CD4-positive, alpha-beta T cell (primary cell): ENCODE measurements at regions not wholly inside any gene's neighbourhood (a gene's known extent, or its start where the extent isn't known, plus 50 kb on each side); places are given as distances from the start of the nearest gene placed in this dataset.

Experiments
- ATAC-seq: fragments of 200-7000 bp; cut with Tn5 transposase; one replicate; pipeline ENCODE4 v1.10.0; 2022; ENCODE audit warnings: mild to moderate bottlenecking; ENCODE audit not compliant: poor library complexity
- CTCF ChIA-PET: fragments of 350-600 bp; sonication (Branson Sonifier 250); formaldehyde crosslinking; loops from one replicate; lab custom pipeline; 2021; ENCODE audit warnings: antibody characterized with exemption, inconsistent platforms; lab: Charles Lee
- POLR2A ChIA-PET: fragments of 350-600 bp; sonication (Branson Sonifier 250); formaldehyde crosslinking; loops from one replicate; lab custom pipeline; 2021; ENCODE audit warnings: antibody characterized with exemption, inconsistent platforms; lab: Charles Lee
- DNase-seq, 14 experiments: peaks; one replicate each; pipeline ENCODE4 v3.0.0-alpha.2; 2013 to 2020; ENCODE audit warnings: mixed read lengths in 2 of 14
- H3K27ac ChIP-seq, 2 donors: one replicate each; pipeline versions ENCODE4 v1.5.1 to v1.7.0; 2013; ENCODE audit warnings: low read length in 2 of 2, low read depth in 1 of 2, mild to moderate bottlenecking in 1 of 2
- H3K27me3 ChIP-seq, 2 experiments: 1 replicate in 1 of 2; 2 replicates in 1 of 2; pipeline versions ENCODE4 v1.6.1 to v1.7.0; 2013; ENCODE audit warnings: low read length in 2 of 2, control low read depth in 1 of 2, mild to moderate bottlenecking in 1 of 2, moderate library complexity in 1 of 2; ENCODE audit not compliant: insufficient read depth in 2 of 2, control insufficient read depth in 1 of 2
- H3K36me3 ChIP-seq: one replicate; pipeline ENCODE4 v1.6.1; 2013; ENCODE audit warnings: low read length, control low read depth; ENCODE audit not compliant: insufficient read depth
- H3K4me1 ChIP-seq: one replicate; pipeline ENCODE4 v1.6.1; 2013; ENCODE audit warnings: low read length, control low read depth; ENCODE audit not compliant: insufficient read depth
- H3K4me3 ChIP-seq: one replicate; pipeline ENCODE4 v1.5.1; 2013; ENCODE audit warnings: mild to moderate bottlenecking, low read length, moderate library complexity
- H3K9me3 ChIP-seq, 2 experiments: 1 replicate in 1 of 2; 2 replicates in 1 of 2; pipeline versions ENCODE4 v1.6.1 to v1.7.0; 2013; ENCODE audit warnings: low read length in 2 of 2, mild to moderate bottlenecking in 2 of 2, control low read depth in 1 of 2, moderate library complexity in 1 of 2; ENCODE audit not compliant: control insufficient read depth in 1 of 2, insufficient read depth in 1 of 2
- H3K27ac Mint-ChIP-seq: one replicate; pipeline ENCODE4 v1.8.0; 2020; ENCODE audit warnings: mixed read lengths
- H3K27me3 Mint-ChIP-seq: one replicate; pipeline ENCODE4 v1.8.0; 2021; ENCODE audit warnings: mixed read lengths
- H3K36me3 Mint-ChIP-seq: one replicate; pipeline ENCODE4 v1.8.0; 2021; ENCODE audit warnings: low read depth, mixed read lengths
- H3K4me1 Mint-ChIP-seq: one replicate; pipeline ENCODE4 v1.8.0; 2021; ENCODE audit warnings: low read depth, mixed read lengths
- H3K4me3 Mint-ChIP-seq: one replicate; pipeline ENCODE4 v1.8.0; 2020; ENCODE audit warnings: mild to moderate bottlenecking, mixed read lengths
- H3K9me3 Mint-ChIP-seq: one replicate; pipeline ENCODE4 v1.8.0; 2020; ENCODE audit warnings: mixed read lengths
- intact Hi-C, 2 experiments: fragments of 100-400 bp; cut with DNase I in 1 of 2; cut with micrococcal nuclease in 1 of 2; formaldehyde crosslinking; loops; one replicate each; pipeline versions ENCODE4 v1.15.1 to v1.9.0; 2023 to 2025; cut with DNase I, micrococcal nuclease
- TF ChIP-seq, protein P1 (sequence below): fragments of 200-600 bp; IDR thresholded peaks from one replicate; pipeline ENCODE4 v1.8.0; 2022; ENCODE audit warnings: antibody characterized with exemption, mild to moderate bottlenecking

DNA sequence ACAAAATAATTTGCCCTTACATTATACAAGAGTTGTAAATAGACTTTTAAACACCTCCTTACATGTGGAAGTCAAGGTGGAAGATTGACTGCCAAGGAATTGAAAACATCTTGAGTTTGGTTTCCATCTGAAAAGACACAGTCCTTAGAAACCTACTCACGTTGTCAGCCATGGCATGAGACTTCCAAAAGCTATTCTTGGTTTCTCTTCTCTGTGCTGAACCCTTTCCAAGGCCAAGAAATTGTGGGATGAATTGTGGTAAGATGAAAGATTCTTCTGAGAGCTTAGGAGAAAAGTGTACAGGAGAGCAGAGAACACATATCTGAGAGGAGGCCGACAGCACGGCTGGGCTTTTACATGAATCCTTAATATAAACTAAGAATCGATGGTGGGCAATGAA lies 370.0 kb downstream of the FBXW7 start:
- Histone ChIP-seq H3K4me3 (no peak overlapping the region), H3K4me1 (no peaks in the 10 kb centered on the region), H3K9me3 (no peaks in the 10 kb centered on the region), H3K36me3 (no peaks in the 10 kb centered on the region), H3K27me3 (no peaks in the 10 kb centered on the region), H3K27ac (no peak overlapping the region)
- Mint-ChIP-seq H3K36me3 (no peaks in the 10 kb centered on the region), H3K4me3 (no peak overlapping the region), H3K27ac (no peak overlapping the region), H3K27me3 (no peaks in the 10 kb centered on the region), H3K9me3 (peaks cover 4% of the 10 kb centered on the region), H3K4me1 (peaks cover 5% of the 10 kb centered on the region)
- ATAC-seq: no peak
- TF ChIP-seq, protein P1, sequence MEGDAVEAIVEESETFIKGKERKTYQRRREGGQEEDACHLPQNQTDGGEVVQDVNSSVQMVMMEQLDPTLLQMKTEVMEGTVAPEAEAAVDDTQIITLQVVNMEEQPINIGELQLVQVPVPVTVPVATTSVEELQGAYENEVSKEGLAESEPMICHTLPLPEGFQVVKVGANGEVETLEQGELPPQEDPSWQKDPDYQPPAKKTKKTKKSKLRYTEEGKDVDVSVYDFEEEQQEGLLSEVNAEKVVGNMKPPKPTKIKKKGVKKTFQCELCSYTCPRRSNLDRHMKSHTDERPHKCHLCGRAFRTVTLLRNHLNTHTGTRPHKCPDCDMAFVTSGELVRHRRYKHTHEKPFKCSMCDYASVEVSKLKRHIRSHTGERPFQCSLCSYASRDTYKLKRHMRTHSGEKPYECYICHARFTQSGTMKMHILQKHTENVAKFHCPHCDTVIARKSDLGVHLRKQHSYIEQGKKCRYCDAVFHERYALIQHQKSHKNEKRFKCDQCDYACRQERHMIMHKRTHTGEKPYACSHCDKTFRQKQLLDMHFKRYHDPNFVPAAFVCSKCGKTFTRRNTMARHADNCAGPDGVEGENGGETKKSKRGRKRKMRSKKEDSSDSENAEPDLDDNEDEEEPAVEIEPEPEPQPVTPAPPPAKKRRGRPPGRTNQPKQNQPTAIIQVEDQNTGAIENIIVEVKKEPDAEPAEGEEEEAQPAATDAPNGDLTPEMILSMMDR: no peak
- CTCF ChIA-PET: no interaction called here
- no peak for DNase-seq
- POLR2A ChIA-PET: no interaction called here
- intact Hi-C loops: no loop called here

GRCh38 chr4:152165146-152165545 lies 370.7 kb downstream of the FBXW7 start:
- H3K9me3 ChIP-seq: no peaks in the 10 kb centered on the region
- Mint-ChIP-seq H3K36me3 (no peaks in the 10 kb centered on the region), H3K27me3 (no peaks in the 10 kb centered on the region), H3K4me1 (peaks cover 5% of the 10 kb centered on the region), H3K4me3 (no peak overlapping the region), H3K27ac (no peak overlapping the region), H3K9me3 (peaks cover 4% of the 10 kb centered on the region)
- CTCF ChIA-PET: no interaction called here
- no peaks in the 10 kb centered on the region for H3K27me3 ChIP-seq
- H3K4me3 ChIP-seq: no peak overlapping the region
- DNase-seq (no peak), ATAC-seq (no peak)
- intact Hi-C loops: no loop called here
- POLR2A ChIA-PET: interaction anchor here (1.0 kb wide), 1 partner anchor 65 kb away, joined by 3 read pairs; no protein-coding TSS in a partner anchor
- TF ChIP-seq, protein P1: no peak
- H3K4me1 ChIP-seq: no peaks in the 10 kb centered on the region
- H3K36me3 ChIP-seq: no peaks in the 10 kb centered on the region
- no peak overlapping the region for H3K27ac ChIP-seq

DNA sequence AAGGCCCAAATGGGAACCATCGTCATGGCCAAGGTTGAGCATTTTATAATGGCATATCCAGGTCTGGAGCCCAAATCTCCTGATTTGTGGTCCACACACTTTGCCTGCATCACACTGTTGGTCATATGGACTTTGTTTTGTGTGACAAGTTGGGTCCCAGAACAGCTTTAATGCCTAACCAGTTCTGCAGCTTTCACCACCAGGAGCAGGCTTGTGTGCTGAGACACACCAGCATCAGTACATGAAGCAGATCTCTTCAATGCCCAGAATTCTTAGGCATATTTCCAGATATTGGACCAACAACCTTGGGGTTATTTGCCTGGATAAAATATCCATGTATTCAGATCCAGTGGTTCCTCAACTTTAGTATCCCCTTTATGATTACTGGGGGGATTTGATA lies 371.3 kb downstream of the FBXW7 start:
- H3K27me3 Mint-ChIP-seq: no peaks in the 10 kb centered on the region
- POLR2A ChIA-PET: interaction anchor here (1.0 kb wide), 1 partner anchor 64 kb away, joined by 3 read pairs; no protein-coding TSS in a partner anchor
- peaks cover 4% of the 10 kb centered on the region for H3K9me3 Mint-ChIP-seq
- no peak for DNase-seq
- intact Hi-C loops: no loop called here
- no peaks in the 10 kb centered on the region for H3K9me3 ChIP-seq
- CTCF ChIA-PET: no interaction called here
- peaks cover 7% of the 10 kb centered on the region for H3K4me1 Mint-ChIP-seq
- H3K27me3 ChIP-seq: no peaks in the 10 kb centered on the region
- H3K27ac Mint-ChIP-seq: no peak overlapping the region
- ATAC-seq: no peak
- H3K27ac ChIP-seq: no peak overlapping the region
- TF ChIP-seq, protein P1: no peak
- H3K36me3 Mint-ChIP-seq: no peaks in the 10 kb centered on the region
- H3K36me3 ChIP-seq: no peaks in the 10 kb centered on the region
- H3K4me3 Mint-ChIP-seq: no peak overlapping the region
- no peaks in the 10 kb centered on the region for H3K4me1 ChIP-seq
- H3K4me3 ChIP-seq: no peak overlapping the region
